Stimulated activated CD4-positive, alpha-beta T cell treated with anti-CD3 and anti-CD28 coated beads, TNF-alpha, amount 100 ng/mL, for 48 hours (primary cell): ENCODE measurements at regions not wholly inside any gene's neighbourhood (a gene's known extent, or its start where the extent isn't known, plus 50 kb on each side); places are given as distances from the start of the nearest gene placed in this dataset.
"Not testable (repeated sequence)": the region's sequence is repeated elsewhere in the genome, so short reads cannot be mapped to it uniquely, and the experiment has no call there.

Source experiments
- DNase-seq, 3 donors: peaks; one replicate each; pipeline ENCODE4 v3.0.0-alpha.2; 2020; ENCODE audit warnings: low read depth in 3 of 3

DNA sequence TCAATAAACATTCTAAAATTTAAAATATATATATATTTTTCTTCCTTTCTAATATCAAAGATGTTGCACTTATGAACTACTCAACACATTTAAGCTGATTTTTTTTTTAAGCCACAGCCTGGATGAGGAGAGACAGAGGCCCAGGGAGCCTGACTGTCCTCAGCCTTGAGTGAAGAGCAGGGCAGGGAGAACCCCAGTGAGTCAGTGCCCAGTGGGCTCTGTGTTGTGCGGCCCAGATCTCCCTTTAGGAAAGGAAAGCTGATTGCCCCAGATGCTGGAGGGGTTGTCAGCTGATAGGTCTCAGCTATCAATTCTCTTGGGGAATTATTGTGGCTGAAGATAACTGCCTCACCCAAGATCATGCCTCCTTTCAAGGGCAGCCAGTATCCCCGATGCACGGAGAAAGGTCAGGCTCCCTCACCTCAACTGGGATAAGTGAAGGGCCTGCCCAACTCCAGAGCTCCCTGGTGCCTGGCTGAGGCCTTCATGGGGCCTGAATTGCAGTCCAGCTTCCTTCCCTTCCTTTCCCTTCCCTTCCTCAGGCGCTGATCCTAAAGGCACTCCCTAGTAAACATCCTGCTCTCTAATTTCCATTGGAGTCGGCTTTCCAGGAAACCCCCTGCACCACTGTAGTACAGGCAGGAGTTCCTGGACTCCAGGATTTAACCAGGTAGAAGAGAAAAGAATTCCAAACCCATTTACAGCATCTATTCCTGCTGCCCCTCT is 106.9 kb upstream of the ATL2 start:
- DNase-seq: no peak

- DNase-seq: not testable (repeated sequence)
Observed at GRCh38 chr2:38482710-38483109, 105.6 kb upstream of the ATL2 start.

GRCh38 chr2:38480617-38481016 is 103.5 kb upstream of the ATL2 start:
- DNase-seq: no peak

- DNase-seq: no peak
Observed at GRCh38 chr2:38477006-38477405, 99.9 kb upstream of the ATL2 start.

DNA sequence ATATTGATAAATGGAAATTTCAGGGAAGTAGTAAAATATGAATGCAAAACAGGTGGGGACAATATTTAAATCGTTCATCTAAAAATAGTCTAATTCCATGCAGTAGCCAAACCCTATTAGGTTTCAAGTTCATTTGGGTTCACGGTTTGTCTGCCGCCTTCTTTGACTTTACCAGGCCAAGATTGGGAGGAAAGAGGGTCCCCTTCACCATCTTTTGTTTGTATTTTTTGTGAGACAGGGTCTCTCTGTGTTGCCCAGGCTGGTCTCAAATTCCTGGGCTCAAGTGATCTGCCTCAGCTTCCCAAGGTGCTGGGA is 98.5 kb upstream of the ATL2 start:
- DNase-seq: no peak

DNA sequence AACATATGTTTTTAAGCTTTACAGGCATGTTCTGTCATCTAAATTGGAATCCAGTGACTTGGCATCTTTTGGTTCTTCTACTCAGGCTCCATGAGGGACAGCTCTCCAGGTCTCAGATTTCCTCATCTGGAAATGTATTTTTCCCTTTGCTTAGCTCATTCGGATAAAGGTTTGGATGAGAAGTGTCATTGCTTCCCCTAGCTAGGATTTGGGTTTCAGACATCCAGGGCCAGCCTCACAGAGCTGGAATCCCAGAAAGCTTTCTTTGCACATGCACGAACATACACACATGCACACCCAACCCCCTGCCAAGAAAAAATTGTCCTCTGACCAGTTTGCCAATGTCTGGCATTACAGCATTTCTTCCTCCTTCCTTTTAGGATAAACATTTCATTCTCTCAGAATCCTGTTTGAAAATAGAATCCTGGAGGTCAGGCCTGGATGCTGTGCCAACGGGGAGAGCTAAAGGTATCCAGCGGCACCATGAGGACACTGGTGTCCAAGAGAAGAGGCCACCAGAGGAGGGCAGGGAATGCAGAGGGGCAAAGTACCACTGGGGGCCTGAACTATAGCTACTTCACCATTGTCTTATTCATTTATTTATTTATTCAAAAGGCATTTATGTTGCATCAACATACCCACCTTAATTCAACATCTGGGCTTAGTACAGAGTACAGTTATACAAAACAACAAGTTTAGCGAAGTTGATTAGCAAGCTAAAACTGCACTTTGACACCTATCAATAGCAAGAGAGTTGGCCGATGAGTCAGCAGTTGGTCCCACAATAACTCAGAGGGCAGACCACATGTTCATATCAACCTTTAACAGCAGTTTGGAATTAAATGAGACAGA is 97.9 kb upstream of the ATL2 start:
- DNase-seq: no peak

DNA sequence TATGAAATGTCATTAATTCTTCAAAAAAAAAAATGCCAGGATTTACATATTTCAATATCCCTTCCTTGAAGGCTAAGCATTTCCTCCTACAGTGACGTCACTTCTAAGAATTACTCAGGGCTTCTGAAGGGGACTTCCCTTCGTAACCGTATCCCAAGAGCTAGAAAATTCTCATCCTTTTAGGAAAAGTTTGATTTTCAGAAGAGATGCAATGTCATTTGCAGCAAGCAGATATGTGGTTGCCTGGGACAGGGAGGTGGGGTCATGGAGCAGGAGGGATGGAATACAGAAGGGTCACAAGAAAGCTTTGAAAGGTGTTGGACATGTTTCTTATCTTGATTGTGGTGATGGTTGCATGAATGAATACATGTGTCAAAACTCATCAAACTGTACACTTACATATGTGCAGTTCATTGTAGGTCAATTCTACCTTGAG is 97.0 kb upstream of the ATL2 start:
- DNase-seq: no peak

GRCh38 chr2:38473333-38474005 is 96.4 kb upstream of the ATL2 start:
- DNase-seq: no peak

- no peak for DNase-seq
Observed at GRCh38 chr2:38470115-38470514, 93.0 kb upstream of the ATL2 start.

DNA sequence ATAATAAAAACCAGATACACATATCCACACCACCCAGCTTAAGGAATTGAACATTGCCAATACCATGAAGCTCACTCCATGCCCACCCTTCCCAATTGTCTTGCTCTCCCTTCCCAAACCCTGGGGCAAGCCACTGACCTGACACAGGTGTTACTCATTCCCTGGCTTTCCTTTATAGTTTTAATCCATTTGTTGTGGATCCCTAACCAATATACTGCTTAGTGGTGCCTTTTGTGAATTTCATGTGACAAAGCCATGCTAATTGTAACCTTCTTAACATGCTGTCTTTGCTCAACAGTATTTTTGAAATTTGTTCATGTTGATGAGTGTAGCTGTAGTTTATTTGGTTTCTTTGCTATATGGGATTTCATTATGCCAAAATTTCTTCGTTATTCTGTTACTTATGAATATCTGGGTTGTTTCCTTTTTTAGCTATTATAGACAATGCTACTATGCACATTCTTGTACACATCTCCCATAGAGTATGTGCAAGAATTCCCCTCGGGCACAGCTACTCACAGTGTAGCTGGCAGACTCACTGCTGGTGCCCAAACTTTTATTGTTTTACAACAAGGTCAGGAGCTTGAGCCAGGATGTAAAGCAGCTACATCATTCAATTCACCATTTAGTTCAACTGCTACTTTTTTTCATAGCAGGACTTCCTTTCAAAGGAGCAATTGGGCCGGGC is 90.8 kb upstream of the ATL2 start:
- DNase-seq: no peak

DNA sequence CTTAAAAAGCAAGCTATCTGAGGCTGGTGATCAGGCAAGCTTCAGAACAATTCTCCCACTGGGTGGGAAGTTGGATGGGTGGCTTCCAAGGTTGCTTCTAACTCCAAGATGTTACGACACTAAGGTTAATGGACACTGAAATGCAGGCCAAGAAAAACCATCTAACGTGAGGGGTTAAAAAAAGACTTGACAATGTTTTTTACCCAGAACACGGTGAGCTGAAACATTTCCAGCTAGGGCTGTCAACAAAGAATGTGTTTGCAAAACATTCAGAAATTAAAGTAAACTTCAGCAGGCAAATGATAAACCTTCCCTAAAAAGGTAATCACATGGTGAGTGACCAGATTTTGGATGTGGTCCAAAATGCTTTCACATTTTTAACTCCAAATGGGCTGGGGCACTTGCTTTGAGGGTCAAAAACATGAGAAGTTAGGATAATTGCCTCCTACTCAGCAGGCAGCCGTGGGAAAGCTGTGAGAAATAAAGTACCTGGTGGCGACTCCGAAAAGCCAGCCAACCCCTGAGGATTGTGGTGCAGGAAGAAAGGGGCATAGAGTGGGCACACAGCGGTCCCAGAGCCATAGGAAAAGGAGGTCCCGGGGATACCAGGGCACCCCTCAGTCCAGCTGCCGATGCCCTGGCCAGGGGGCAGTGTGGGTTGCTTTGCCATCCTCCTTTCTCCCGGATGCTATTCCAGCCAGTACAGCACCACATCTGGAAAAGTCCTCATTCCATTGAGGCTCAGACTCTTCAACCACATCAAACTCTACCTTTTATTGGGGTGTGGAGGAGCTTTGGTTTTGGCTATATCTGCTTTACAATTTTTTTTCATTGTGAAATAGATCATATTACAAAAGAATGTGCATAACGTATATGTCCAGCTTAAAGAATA is 90.0 kb upstream of the ATL2 start:
- no peak for DNase-seq

GRCh38 chr2:38466409-38466808 is 89.3 kb upstream of the ATL2 start:
- no peak for DNase-seq

DNA sequence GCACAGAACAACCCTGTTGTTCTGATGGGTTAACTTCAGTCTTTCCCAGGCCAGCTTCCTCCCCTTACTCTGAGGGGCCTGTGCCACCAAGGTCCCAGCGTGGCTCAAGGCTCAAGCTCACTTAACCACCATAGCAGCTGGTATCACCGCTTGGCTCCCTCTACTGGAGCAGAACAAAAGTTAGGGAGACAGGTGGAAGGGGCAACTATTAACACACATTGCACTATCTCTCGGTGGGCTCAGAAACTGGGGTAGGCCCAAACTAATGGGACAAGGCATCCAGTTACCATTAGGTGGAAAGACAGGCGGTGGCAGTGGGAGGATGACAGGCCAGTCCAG is 88.7 kb upstream of the ATL2 start:
- no peak for DNase-seq

- no peak for DNase-seq
Observed at GRCh38 chr2:38464971-38465788, 88.1 kb upstream of the ATL2 start.

DNA sequence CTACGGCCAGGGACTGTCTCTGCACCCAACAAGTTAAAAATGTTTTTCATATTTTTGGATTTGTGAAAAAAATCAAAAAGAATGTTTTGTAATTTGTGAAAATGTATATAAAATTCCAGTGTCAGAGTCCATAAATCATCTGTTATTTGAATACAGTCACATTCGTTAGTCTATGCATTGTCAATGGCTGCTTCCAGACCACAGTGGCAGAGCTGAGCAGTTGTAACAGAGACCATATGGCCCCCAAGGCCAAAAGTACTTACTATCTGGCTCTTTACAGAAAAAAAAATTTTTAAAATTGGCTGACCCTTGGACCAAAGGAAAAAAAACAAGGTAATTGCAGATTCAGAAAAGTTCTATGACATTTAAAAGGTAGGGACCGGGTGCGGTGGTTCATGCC is 86.7 kb upstream of the ATL2 start:
- DNase-seq: no peak

- peak; percentile 43 to 65 (median 44) for DNase-seq
Observed at GRCh38 chr2:38462121-38462661, 85.1 kb upstream of the ATL2 start.

DNA sequence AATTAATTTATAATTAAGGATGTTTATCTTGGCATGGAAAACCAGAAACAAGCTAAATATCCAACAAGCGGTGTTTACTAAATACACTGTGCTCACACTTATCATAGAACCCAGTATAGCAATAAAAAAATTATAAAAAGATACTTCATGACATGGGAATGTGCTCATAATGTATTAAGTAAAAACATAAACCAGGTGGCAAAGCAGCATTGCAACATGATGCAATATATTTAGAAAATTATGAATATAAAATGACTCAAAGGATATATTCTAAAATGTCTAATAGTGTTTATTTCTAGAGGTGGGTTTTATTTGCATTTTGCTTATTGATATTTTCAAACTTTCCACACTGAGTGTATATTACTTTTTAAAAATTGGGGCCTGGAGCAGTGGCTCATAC is 84.4 kb upstream of the ATL2 start:
- DNase-seq: no peak

DNA sequence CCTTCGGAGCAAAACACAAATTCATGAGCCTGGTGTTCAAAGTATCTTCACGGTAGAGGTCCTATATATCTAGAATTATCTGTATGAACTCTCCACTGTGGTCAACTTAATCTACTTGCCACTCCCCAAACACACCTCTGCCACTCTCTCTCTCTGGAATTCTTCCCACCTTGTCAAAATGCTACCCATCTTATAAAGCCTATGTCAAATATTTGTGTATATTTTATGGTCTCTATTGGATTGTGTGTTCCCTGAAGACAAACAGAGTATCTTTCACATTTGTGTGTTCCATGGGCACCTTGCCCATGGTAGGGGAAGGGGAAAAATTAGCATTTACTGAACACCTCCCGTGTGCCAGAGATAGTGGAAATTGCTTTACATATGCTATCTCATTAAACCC is 83.2 kb upstream of the ATL2 start:
- no peak for DNase-seq

DNA sequence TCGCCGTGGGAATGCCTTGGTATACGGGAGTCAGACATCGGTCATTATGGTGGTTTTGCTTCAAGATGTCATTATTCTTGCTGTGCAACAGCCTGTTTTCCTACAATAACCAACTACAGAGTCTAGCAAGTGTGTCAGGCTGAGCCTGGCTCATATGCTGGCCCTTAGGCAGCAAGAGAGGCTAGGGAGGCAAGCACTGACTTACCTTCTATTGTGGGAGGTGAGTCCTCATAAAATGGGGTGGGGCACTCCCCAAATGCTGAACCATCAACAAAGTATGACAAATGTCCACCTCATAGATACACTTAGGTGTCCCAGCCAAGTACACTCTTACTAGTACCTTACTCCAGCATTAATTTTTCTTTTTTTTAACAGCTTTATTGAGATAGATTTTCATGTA is 77.0 kb upstream of the ATL2 start:
- no peak for DNase-seq

DNA sequence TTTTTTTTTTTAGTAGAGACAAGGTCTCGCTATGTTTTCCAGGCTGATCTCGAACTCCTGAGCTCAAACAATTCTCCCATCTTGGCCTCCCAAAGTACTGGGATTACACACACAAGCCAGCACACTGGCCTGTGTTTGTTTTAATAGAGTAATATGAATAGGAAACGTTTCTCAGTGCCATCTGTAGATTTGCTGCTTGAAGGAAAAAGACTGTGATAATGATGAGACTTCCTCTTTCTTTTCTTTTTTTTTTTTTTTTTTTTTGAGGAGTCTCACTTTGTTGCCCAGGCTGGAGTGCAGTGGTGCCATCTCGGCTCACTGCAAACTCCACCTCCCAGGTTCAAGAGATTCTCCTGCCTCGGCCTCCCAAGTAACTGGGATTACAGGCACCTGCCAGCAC is 74.7 kb upstream of the ATL2 start:
- not testable (repeated sequence) for DNase-seq
